Panc1 (cell line): ENCODE measurements at regions not wholly inside any gene's neighbourhood (a gene's known extent, or its start where the extent isn't known, plus 50 kb on each side); places are given as distances from the start of the nearest gene placed in this dataset.

Source experiments
- ATAC-seq: fragments of 200-7000 bp; cut with Tn5 transposase; 2 replicates; pipeline ENCODE4 v1.9.1; 2020; ENCODE audit warnings: mild to moderate bottlenecking, moderate library complexity
- BruUV-seq: library from RNA; stranded (reverse); fragments of 400-500 nt; replicated peaks from 2 replicates; lab custom pipeline; 2021; lab: Mats Ljungman, UMichigan
- CTCF ChIA-PET: fragments of 300-600 bp; sonication (Branson Sonifier 250); formaldehyde crosslinking; loops from one replicate; lab custom pipeline; 2022; ENCODE audit warnings: antibody characterized with exemption; lab: Charles Lee
- POLR2A ChIA-PET: fragments of 300-600 bp; sonication (Branson Sonifier 250); formaldehyde crosslinking; loops from one replicate; lab custom pipeline; 2022; ENCODE audit warnings: antibody characterized with exemption; lab: Charles Lee
- DNase-seq: peaks from one replicate; pipeline ENCODE4 v3.0.0-alpha.2; 2010; ENCODE audit warnings: low read depth, low spot score
- H3K27ac ChIP-seq: 2 replicates; pipeline ENCODE4 v1.5.1; 2011; ENCODE audit warnings: mild to moderate bottlenecking, low read length, inconsistent platforms
- H3K27me3 ChIP-seq: fragments of 200-500 bp; sonication (Bioruptor generic); 2 replicates; pipeline ENCODE4 v1.6.0; 2014; ENCODE audit warnings: low read length, inconsistent platforms; ENCODE audit not compliant: control insufficient read depth, insufficient read depth
- H3K36me3 ChIP-seq: fragments of 200-500 bp; sonication (Bioruptor generic); 2 replicates; pipeline ENCODE4 v1.5.1; 2014; ENCODE audit warnings: inconsistent platforms, mild to moderate bottlenecking, low read length, moderate library complexity; ENCODE audit not compliant: control insufficient read depth, insufficient read depth
- H3K4me1 ChIP-seq: 2 replicates; pipeline ENCODE4 v1.5.1; 2011; ENCODE audit warnings: inconsistent platforms, mild to moderate bottlenecking, low read length, moderate library complexity; ENCODE audit not compliant: control insufficient read depth, insufficient read depth
- H3K4me3 ChIP-seq, 2 experiments: 2 replicates each; pipeline ENCODE4 v1.5.1; 2011 to 2012; ENCODE audit warnings: low read depth in 2 of 2, low read length in 2 of 2, mild to moderate bottlenecking in 2 of 2, inconsistent platforms in 1 of 2, moderate library complexity in 1 of 2
- H3K9me3 ChIP-seq: fragments of 200-500 bp; sonication (Bioruptor generic); 2 replicates; pipeline ENCODE4 v1.5.1; 2014; ENCODE audit warnings: low read depth, mild to moderate bottlenecking, inconsistent platforms, low read length, moderate library complexity; ENCODE audit not compliant: control insufficient read depth, insufficient read depth
- CTCF ChIP-seq: fragments of 450-650 bp; IDR thresholded peaks from 2 replicates; pipeline ENCODE4 v1.5.1; 2017; ENCODE audit warnings: mild to moderate bottlenecking
- POLR2AphosphoS5 ChIP-seq: IDR thresholded peaks from 2 replicates; pipeline ENCODE4 v1.6.1; 2012; ENCODE audit warnings: mild to moderate bottlenecking, low read depth, low read length, moderate library complexity
- REST ChIP-seq, 2 experiments: IDR thresholded peaks; 2 replicates each; pipeline ENCODE4 v1.6.1; 2011 to 2012; ENCODE audit warnings: low read depth in 2 of 2, control low read depth in 1 of 2, low read length in 1 of 2, mild to moderate bottlenecking in 1 of 2, moderate library complexity in 1 of 2; ENCODE audit not compliant: insufficient read depth in 1 of 2
- SIN3A ChIP-seq: IDR thresholded peaks from 2 replicates; pipeline ENCODE4 v1.6.1; 2012; ENCODE audit warnings: low read depth, mild to moderate bottlenecking, low read length, moderate library complexity, borderline replicate concordance; ENCODE audit not compliant: insufficient read depth
- TCF7L2 ChIP-seq: IDR thresholded peaks from 2 replicates; pipeline ENCODE4 v1.6.1; 2011; ENCODE audit warnings: mild to moderate bottlenecking, low read depth, low read length, inconsistent platforms
- in situ Hi-C: cut with HindIII; loops from 2 replicates; pipeline ENCODE4 v1.10.0; 2016; ENCODE audit warnings: low sequenced_read_pairs, low pct_unique_long_range_greater_than_20kb
- intact Hi-C: fragments of 100-400 bp; cut with micrococcal nuclease; formaldehyde crosslinking; loops from one replicate; pipeline ENCODE4 v1.10.0; 2022; ENCODE audit not compliant: unreplicated experiment

GRCh38 chrX:125709074-125709473 is 389.4 kb downstream of the TEX13C start:
- Histone ChIP-seq H3K27ac (no peak overlapping the region), H3K4me3 (no peak overlapping the region), H3K9me3 (no peaks in the 10 kb centered on the region), H3K27me3 (no peaks in the 10 kb centered on the region), H3K4me1 (no peaks in the 10 kb centered on the region), H3K36me3 (no peaks in the 10 kb centered on the region)
- intact Hi-C loops (no loop called here), in situ Hi-C loops (no loop called here)
- CTCF ChIA-PET = no interaction called here
- ATAC-seq (no peak), DNase-seq (no peak)
- TF ChIP-seq TCF7L2 = no peak
- no peak for TF ChIP-seq POLR2AphosphoS5
- TF ChIP-seq SIN3A = no peak
- TF ChIP-seq REST (IDR thresholded peaks at IDR 0.05; ENCODE audit: insufficient read depth in 1 of 2, low read depth in 2 of 2, low read length in 1 of 2) = no peak
- TF ChIP-seq CTCF = no peak
- no TSS peak for BruUV-seq
- POLR2A ChIA-PET = no interaction called here

DNA sequence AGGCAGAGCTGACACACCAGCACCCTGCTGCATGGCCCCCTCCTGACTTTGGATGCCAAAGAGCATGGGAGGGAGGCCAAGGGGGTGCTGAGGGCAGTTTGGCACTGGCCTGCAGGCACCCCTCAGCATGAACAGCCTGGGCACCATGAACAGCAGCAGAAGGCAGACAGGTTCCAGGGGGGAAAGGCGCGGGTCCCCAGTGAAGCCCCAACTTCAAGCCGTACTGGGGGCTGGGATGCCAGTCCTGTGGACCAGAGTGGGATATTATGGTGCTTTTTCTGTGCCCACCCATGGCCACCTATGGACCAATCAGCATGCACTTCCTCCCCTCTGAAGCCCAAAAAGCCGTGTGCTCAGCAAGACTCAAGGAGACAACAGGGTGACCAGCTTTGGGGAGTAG is 389.9 kb downstream of the TEX13C start:
- TF ChIP-seq SIN3A = no peak
- no peak for TF ChIP-seq TCF7L2
- no peak for TF ChIP-seq REST (IDR thresholded peaks at IDR 0.05; ENCODE audit: insufficient read depth in 1 of 2, low read depth in 2 of 2, low read length in 1 of 2)
- TF ChIP-seq CTCF = no peak
- TF ChIP-seq POLR2AphosphoS5 = no peak
- ATAC-seq (no peak), DNase-seq (no peak)
- H3K27me3 ChIP-seq = no peaks in the 10 kb centered on the region
- H3K4me1 ChIP-seq = no peaks in the 10 kb centered on the region
- ChIA-PET CTCF (no interaction called here), POLR2A (no interaction called here)
- in situ Hi-C loops (no loop called here), intact Hi-C loops (no loop called here)
- no peaks in the 10 kb centered on the region for H3K36me3 ChIP-seq
- no peaks in the 10 kb centered on the region for H3K9me3 ChIP-seq
- H3K27ac ChIP-seq = no peak overlapping the region
- no peak overlapping the region for H3K4me3 ChIP-seq
- no TSS peak for BruUV-seq
